CD1c-positive myeloid dendritic cell (primary cell): ENCODE measurements at regions not wholly inside any gene's neighbourhood (a gene's known extent, or its start where the extent isn't known, plus 50 kb on each side); places are given as distances from the start of the nearest gene placed in this dataset.

Experiments used
- DNase-seq: peaks from one replicate; pipeline ENCODE4 v3.0.0-alpha.2; 2016; ENCODE audit errors: extremely low spot score

DNA sequence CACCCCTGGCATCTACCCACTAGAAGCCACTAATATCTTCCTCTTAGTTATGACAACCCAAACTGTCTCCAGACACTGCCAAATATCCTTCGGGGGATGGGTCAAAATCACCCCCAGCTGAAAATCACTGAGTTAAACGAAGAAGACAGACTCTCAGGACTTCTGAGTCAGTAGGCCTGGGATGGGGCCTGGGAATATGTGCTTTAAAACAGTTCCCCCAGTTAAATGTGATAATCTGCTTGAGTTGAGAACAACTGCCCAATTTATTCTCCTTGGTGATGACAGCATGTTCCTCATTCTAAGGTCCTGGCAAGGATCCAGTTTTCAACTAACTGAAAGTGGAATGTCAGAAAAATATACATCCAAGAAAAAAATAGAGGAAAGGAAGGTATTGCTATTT is 52.4 kb downstream of the CBLL2 start:
- no peak for DNase-seq

DNA sequence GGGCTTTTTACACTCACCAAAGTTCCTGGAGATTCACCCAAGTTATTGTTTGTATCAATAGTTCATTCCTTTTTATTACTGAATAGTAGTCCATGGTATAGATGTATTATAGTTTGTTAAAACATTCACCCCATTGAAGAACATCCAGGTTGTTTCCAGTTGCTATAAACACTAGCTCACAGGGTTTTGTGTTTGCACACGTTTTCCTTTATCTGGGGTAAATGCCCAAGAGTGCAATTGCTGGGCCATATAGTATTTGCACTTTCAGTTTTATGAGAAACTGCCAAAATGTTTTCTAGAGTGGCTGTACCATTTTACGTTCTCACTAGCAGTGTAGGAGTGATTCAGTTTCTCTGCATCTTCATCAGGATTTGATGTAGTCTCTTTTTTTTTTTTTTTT is 57.1 kb downstream of the CBLL2 start:
- DNase-seq, result no peak

DNA sequence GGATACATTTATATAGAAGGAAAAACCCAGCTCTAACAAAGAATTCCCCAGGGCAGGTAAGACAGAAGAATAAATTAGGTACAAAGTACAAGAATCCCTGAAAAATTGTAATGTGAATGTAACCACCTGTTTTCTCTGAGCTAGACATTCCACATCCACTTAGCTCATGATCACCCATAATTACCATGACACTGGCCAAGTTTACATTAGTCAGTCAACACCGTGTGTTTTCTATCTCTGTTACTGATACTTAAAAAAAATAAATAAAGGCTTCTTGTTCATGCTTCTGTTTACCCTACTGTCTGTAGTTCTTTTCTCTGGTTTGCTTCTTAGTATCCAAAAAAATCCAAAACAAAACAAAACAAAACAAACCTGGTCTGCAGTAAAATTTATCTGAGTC is 66.0 kb downstream of the CBLL2 start:
- no peak for DNase-seq

DNA sequence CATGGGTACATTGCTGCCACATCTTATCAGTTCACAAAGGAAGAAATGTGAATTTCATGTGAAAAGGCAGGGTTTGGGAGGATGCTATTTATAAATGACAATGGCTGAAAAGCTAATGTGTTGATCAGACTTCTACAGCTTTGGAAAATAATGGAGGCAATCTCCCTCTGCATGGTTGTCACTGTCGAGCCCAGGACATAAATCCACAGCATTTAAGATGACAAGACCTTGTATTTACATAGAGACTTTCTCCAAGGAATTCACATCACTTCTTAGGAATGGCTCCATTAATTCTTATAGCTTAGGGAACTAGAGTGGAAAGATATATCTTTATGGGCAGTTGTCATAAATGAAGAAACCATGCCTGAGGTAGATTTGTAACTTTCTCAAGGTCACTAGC is 66.7 kb downstream of the CBLL2 start:
- no peak for DNase-seq

DNA sequence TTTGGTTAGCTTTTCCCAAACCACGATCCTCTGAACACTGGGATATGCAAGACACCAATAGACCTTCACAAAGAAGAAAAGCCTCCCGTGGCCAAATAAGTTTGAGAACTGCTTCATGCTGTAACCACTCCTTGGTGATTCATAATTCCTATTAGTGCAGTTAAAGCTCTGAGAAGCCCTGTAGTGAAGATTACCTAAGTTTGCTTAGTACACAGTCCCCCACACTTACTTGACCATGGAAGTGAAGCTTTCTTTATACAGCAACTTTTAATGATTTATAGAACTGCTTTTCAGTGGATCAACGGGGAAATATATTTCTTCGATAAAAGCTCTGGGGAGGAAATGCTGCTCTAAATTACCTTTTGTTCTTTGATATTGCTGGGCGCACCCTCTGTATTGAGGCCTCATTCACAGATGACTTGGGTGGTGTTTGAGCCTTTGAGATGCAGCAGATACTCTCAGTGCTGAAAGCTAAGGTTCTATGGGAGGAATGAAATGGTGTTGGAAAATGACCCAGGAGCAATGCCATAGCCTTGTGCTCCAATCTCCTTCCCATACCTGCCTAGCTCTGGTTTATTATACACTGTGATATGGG is 67.4 kb downstream of the CBLL2 start:
- DNase-seq, result no peak

DNA sequence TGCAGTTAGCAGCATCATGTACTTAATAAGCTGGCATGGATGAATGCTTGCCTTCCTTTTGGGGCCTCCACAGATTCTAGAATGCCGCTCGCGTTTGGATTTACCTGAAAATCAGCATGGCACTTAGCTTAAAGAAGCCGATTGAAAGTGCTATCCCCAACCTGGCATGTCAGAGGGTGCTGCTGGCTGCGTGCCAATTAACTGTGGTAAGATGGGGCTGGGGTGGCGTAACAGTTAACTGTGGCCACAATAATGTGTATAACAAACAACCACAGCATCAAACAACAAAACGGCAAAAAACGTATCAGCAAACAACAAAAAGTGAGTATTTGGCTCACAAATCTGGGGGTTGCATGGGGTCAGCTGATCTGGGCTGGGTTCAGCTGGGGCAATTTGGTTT is 70.5 kb downstream of the CBLL2 start:
- no peak for DNase-seq

DNA sequence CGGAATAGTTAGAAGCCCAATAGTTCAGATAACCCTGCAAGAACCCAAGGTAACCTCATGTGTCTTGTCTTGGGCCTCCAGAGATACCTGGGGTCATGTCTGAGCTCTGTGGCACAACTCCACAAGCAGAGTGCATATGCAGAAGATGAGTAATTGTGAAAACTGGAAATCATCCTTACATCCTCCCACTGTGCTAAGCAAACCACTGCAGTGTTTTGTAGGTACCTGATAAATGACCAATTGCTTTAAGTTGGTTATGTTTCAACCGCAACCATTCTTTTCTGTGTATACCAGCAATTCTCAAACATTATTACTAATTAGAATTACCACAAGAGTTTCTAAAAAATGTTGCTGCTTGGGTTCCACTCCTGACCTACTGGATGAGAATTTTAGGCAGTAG is 73.2 kb downstream of the CBLL2 start:
- DNase-seq, result no peak

DNA sequence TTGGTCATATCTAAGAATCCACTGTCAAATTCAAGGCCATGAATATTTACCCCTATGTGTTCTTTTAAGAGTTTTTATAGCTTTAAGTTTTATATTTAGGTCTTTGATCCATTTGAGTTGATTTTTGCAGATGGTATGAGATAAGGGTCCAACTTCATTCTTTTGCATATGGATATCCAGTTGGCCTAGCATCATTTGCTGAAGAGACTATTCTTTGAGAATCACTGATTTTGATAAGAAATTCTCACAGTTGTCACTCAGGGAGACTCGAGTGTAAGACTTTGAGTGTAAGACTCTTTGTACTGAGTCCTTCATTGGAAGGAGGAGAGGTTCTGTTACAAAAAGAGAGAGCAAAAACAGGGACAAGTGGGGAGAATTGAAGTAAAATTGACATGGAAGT is 74.8 kb downstream of the CBLL2 start:
- no peak for DNase-seq

DNA sequence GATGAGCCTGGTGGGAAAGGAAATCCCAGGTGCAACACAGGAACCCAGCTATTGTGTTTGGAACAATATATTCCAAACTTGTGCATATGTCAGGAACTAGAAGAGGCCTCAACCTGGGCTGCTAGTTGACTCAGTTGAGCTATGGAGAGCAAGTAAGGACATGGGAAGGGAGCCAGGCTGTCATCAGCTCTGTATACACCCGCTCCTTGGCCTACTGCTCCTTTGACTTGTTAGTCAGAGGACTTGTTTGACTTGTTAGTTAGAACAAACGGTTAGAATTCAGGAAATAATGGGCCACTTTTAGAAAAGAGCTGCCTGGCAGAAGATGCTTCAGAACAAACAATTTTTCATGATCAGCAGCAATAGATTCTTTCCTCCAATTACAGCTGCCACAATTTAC is 76.4 kb downstream of the CBLL2 start:
- no peak for DNase-seq

DNA sequence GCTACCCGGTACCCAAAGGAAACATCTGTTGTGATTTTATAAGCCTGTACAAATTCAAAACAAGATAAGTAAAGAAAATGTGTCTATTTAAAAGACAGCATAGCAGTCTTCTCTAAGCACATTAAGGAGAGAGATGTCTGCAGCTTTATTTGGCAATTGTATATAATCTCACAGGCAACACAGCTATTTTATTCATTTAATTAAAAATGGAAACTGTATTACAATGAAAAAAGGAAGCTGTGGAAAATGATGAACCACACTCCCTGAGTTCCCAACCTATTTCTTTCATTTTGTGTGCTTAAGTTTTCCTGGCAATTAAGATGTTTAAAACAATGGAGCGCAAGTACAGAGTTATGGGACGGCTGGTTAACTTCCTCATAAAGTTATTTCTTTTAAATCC is 78.4 kb downstream of the CBLL2 start:
- no peak for DNase-seq

DNA sequence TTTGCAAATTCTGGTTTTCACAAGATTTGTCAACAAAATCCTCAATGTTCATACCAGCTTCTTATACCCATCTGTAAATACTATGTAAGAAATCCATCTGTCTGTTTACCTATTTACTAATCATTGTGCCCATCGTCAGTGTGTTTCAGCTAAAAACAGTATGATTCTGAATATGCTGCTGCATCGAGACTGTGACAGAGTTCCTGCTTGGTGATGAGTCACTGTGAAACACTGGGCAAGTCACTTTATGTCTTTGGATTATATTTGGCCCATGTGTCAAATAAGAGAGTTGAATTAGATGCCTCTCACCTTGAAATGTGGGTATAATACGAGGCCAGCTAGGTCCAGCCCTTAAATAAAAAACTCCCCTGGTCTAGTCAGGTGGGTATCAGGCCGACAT is 79.3 kb downstream of the CBLL2 start:
- no peak for DNase-seq

DNA sequence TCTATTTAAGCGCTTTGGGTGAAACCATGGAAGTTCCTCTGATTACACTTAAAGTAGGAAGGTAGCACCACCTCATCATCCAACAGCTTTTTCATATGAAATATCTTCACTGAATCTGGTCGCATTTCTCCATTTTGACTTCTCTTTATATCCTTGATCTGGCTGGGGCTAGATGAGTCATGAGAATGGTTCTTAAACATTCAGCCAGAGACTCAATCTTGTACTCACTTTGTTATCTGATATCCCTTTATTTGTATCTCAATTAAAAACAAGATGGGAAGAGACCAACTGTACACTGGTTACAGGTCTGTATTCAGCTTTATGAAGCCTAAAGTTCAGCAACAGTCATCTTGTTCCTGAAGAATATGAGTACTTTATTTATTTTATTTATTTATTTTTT is 84.9 kb downstream of the CBLL2 start:
- no peak for DNase-seq

DNA sequence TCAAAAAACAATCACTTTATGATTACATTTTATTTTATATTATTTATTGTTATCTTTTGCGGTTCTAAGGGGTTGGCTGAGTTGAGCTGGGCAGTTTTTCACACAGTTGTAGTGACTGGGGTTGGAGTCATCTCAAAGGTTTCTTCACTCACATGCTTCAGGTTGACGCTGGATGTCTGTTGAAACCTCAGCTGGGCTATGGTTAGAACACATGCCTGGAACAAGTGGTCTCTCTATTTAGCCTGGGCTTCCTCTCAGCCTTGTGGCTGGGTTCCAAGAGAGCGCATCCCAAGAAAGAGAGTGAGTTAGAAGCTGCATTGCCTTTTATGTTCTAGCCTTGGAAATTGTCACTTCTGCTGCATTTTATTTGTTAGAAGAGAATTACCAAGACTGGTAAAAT is 87.4 kb downstream of the CBLL2 start:
- no peak for DNase-seq

DNA sequence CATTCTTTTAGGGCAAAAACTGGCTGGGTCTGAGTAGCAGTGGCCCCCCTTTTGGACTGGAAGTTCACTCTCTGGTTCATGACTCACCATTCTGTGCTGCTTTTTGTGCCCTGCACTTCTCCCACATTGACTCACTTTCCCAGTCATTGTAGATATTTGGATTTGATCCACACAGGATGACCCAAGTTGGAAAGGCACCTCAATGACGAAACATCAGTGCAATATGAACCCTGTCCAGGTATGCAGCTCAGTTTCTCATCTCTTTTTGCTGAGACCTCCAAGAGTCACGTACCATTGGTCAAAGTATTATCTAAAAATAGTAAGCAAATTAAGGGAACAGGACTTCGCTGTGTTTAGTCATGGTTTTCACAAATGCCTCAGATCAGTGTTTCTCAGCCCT is 92.7 kb downstream of the CBLL2 start:
- no peak for DNase-seq

DNA sequence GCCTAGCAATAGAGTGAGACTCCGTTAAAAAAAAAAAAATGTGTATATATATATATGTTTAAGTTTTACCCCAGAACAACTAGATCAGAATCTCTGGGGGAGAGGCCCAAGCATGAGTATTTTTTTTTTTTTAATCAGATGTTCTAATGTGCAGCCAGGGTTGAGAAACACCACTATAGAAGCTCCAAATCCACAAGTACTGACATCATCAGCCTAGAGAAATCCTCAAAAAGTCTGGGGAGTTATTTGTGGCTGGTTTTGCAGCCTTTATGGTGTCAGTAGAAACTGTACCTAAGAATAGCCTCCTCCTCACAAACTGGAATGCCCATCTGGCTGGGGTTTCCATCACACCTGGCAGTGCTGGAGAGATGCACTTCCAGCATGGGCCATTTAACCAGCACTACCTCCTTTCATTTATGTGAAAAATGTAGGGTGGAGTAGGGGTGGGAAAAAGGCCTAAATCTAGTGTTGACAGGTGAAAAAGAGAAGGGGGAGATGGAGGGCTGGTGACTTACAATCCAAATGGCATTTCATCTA is 93.5 kb downstream of the CBLL2 start:
- no peak for DNase-seq

DNA sequence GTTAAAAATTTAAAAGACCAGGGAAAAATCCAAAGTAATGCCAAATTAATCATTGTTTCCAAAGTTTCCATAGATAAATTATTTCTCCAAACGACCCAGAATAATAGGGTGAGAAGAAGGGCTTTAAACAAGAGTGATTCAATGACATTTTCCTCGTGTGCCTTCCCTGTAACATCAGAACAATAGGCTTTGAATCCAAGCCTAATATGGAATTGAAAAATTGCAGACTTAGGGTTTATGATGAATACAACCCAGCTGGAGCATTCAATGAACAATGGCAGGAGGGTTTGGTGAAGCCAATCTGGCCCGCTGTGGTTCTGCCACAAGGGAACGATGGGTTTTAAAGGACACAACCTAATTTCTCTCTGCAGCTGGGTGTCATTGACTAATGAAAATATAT is 94.2 kb downstream of the CBLL2 start:
- no peak for DNase-seq

DNA sequence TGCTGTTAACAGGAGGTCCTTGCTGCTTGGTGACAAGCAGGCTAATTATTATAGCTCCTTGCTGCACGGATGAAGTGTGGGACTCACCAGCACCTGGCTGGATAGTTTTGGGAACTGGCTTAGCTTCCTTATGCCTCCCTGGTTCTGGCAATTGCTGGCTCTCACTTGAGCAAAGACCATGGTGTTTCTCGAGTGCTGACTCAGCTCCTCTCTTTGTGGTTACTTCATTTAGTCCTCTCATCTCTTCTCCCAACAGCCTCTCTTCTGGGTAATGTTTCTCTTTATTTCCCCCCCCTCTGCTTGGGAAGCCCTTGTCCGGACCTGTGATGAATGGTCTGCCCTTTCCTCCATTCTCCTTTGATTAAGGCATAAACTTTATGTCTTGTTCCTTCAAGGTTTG is 100.4 kb downstream of the CBLL2 start:
- no peak for DNase-seq

DNA sequence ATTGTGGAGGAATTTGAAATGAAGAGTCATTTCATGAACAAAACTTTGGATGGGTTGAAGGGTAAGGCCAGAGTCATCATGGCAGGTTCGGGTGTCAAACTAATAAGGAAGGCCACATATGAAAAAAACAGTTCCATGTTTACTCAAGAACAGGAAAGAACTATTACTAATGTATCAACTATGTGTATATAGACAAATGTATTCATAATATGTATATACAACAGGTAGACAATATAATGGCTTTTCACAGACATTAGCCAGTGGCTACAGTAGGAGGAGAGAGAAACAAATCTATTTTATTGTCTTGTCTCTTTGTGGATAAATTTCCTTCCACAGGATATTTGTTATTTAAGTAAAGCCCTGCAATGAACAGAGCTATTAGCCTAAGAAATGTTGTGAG is 101.1 kb downstream of the CBLL2 start:
- DNase-seq, result no peak

DNA sequence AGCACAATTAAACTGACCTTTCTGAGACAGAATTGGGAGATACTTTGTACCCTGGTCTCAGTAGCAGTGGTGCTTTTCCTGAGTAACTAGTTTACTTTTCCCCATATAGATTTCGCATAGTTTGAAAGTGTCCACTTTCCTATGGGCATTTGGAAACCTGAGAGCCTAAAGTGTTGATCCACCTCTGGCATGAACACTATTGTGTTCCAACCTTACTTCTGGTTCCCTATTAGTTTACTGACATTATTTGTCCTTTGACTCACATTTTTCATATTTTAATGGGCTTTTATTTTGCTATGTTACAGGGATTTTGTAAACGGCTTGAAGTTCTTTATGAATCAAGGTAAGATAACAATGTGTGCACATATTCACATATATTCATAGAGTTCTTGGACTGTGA is 103.7 kb downstream of the CBLL2 start:
- no peak for DNase-seq

DNA sequence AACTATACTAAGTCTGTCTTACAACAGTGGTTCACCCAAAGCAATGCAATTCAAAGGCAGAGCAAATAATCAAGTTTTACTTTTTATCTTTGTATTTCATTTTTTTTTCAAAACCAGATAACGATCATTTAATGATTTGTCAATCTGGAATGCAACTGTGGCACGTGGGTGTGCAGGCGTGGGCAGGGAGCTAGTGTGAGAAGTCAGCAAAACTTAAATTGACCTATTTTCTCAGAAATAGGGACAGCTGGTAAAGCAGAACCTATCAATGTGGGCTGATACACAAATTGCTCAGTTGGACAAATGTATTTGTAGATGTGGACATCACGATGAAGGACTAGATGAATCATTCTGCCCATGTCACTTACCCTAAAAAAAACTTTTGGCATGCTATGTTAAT is 105.6 kb downstream of the CBLL2 start:
- no peak for DNase-seq

DNA sequence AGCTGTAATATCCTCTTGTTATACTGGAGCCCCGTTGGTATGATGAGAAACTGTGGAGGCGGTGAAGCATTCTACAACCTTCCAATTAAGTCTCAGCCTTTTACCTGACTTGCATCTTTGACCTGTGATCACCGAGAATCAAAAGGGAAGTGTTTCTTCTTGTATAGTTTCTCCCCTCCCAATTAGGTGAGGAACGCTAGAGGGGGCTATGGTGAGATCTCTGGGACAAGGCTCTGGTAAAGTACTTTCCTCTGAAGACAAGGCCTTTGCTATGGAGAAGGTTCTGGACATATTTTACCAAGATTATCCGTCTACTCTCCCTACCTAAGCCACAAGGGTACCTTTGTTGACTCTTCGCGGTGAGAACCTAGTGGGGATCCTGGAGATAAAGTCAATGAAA is 111.3 kb downstream of the CBLL2 start:
- no peak for DNase-seq

DNA sequence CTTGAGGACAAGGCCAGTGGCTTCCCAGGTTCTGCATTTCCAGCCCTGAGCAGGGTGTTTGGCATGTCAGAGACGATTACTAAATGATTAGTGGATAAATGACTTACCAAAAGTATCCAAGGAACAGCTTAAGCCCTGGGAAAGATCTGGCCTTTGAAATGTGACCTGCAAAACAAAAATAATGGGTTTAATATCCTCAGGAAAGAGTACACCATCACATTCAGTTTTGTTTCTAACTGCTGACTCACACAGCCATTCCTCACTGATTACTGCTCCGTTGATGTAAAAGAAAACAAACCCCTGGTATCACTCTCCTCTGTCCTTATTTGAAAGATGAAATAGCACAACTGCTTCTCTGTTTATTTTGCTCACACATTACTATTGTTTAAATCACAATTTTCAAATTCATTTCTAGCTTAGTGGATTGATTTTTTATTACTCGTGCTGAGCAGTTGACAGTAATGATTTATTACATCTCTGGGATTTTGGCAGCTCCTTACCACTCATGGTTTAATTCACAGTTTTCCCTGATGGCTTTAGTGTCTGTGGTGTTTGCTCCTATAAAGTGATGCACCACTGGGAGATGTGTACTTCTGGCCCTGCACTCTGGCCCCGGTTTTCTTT is 117.0 kb downstream of the CBLL2 start:
- DNase-seq, result no peak

DNA sequence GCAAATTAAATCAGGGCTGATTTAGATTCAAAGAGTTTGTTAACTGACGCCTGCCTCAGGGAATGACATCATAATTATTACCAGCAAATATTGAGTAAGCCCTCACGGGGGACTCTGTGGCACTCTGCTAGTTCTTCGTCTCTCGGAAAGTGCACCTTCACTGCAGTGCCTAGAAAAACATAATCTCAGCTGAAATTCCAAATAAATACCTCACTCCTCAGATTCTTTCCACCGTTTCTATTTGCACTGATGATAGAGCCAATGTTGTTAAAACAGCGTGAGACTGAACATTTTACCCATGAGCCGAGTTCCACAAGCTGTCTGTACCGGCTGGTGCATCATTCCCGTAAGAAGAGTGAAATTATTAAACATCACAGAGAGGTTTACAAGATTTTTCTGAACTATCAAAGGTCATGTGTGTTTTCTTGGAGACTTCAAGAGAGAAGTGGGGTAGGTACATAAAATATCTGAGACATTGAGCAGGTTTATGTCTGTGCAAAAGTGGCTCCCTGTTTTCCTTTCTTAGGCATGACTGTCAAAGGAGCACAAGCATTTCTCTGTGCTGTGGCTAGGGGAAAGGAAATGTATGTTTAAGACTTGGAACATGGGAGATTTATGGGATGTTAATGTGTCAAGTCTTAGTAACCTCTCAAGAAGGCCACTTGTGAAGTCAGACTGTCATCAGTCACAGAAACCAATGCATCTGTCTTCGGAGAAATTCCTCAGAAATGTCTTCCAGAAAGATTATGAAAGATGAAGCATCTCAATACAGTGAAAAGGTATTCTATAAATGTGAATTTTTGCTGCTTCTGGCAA is 119.6 kb downstream of the CBLL2 start:
- DNase-seq, result no peak
